Prostate gland (tissue), 2 donors: ENCODE measurements at regions not wholly inside any gene's neighbourhood (a gene's known extent, or its start where the extent isn't known, plus 50 kb on each side); places are given as distances from the start of the nearest gene placed in this dataset.

ENCODE experiments used
- POLR2A ChIP-seq: fragments of 450-650 bp; IDR thresholded peaks from one replicate; pipeline ENCODE4 v1.6.1; 2016; ENCODE audit warnings: antibody characterized with exemption, mild to moderate bottlenecking
- POLR2AphosphoS5 ChIP-seq: sonication (generic); formaldehyde crosslinking; IDR thresholded peaks from one replicate; pipeline ENCODE4 v1.6.1; 2017; ENCODE audit warnings: antibody characterized with exemption
- TF ChIP-seq, protein P1 (sequence below), 4 experiments: fragments of 200-600 bp in 2 of 4; fragments of 450-650 bp in 2 of 4; sonication (generic) in 2 of 4; IDR thresholded peaks; 1 replicate in 3 of 4; 2 replicates in 1 of 4; pipeline ENCODE4 v1.5.1; 2016 to 2019; ENCODE audit warnings: antibody characterized with exemption in 4 of 4, mild to moderate bottlenecking in 2 of 4, moderate library complexity in 2 of 4

DNA sequence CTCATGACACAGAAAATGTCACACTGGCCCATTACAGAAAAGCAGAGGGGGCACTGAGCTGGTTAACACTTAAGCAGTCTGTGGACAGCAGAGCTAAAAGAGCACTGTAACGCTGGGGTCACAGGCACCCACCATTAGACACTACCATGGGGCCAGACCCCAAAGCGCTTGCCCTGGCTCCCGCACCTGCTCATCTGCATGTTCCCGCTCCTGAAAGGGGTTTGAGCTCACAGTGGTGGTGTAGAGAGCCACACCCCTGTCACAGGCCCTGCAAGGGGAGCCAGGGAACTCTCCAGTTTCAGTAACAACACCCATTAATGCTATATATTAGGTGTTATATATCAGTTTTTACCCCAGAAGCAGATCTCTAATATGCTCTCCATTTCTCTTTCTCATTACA, 187.0 kb downstream of the ANKRD50 start:
- TF ChIP-seq, protein P1, sequence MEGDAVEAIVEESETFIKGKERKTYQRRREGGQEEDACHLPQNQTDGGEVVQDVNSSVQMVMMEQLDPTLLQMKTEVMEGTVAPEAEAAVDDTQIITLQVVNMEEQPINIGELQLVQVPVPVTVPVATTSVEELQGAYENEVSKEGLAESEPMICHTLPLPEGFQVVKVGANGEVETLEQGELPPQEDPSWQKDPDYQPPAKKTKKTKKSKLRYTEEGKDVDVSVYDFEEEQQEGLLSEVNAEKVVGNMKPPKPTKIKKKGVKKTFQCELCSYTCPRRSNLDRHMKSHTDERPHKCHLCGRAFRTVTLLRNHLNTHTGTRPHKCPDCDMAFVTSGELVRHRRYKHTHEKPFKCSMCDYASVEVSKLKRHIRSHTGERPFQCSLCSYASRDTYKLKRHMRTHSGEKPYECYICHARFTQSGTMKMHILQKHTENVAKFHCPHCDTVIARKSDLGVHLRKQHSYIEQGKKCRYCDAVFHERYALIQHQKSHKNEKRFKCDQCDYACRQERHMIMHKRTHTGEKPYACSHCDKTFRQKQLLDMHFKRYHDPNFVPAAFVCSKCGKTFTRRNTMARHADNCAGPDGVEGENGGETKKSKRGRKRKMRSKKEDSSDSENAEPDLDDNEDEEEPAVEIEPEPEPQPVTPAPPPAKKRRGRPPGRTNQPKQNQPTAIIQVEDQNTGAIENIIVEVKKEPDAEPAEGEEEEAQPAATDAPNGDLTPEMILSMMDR (IDR thresholded peaks at IDR 0.05): no peak
- no peak for TF ChIP-seq POLR2A
- TF ChIP-seq POLR2AphosphoS5: no peak
